ENCODE measurements at regions not wholly inside any gene's neighbourhood (a gene's known extent, or its start where the extent isn't known, plus 50 kb on each side); places are given as distances from the start of the nearest gene placed in this dataset.

GRCh38 chr18:46411191-46411828 lies 245.7 kb downstream of the LOXHD1 start:
- Histone ChIP-seq H3K36me3 (ENCODE audit: control insufficient read depth, insufficient read depth, low read length) (no peaks in the 10 kb centered on the region), H3K4me3 (ENCODE audit: low read depth in 2 of 2, low read length in 2 of 2) (no peak overlapping the region), H3K27me3 (ENCODE audit: control insufficient read depth, insufficient read depth, low read length) (no peaks in the 10 kb centered on the region), H3K27ac (ENCODE audit: low read length) (no peak overlapping the region), H3K4me1 (ENCODE audit: control insufficient read depth, insufficient read depth, low read length) (peaks cover 2% of the 10 kb centered on the region), H3K9me3 (ENCODE audit: control insufficient read depth, insufficient read depth, low read depth, low read length) (no peaks in the 10 kb centered on the region)
- TF ChIP-seq, protein P1, sequence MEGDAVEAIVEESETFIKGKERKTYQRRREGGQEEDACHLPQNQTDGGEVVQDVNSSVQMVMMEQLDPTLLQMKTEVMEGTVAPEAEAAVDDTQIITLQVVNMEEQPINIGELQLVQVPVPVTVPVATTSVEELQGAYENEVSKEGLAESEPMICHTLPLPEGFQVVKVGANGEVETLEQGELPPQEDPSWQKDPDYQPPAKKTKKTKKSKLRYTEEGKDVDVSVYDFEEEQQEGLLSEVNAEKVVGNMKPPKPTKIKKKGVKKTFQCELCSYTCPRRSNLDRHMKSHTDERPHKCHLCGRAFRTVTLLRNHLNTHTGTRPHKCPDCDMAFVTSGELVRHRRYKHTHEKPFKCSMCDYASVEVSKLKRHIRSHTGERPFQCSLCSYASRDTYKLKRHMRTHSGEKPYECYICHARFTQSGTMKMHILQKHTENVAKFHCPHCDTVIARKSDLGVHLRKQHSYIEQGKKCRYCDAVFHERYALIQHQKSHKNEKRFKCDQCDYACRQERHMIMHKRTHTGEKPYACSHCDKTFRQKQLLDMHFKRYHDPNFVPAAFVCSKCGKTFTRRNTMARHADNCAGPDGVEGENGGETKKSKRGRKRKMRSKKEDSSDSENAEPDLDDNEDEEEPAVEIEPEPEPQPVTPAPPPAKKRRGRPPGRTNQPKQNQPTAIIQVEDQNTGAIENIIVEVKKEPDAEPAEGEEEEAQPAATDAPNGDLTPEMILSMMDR (IDR thresholded peaks at IDR 0.05): no peak
- TF ChIP-seq, protein P2, sequence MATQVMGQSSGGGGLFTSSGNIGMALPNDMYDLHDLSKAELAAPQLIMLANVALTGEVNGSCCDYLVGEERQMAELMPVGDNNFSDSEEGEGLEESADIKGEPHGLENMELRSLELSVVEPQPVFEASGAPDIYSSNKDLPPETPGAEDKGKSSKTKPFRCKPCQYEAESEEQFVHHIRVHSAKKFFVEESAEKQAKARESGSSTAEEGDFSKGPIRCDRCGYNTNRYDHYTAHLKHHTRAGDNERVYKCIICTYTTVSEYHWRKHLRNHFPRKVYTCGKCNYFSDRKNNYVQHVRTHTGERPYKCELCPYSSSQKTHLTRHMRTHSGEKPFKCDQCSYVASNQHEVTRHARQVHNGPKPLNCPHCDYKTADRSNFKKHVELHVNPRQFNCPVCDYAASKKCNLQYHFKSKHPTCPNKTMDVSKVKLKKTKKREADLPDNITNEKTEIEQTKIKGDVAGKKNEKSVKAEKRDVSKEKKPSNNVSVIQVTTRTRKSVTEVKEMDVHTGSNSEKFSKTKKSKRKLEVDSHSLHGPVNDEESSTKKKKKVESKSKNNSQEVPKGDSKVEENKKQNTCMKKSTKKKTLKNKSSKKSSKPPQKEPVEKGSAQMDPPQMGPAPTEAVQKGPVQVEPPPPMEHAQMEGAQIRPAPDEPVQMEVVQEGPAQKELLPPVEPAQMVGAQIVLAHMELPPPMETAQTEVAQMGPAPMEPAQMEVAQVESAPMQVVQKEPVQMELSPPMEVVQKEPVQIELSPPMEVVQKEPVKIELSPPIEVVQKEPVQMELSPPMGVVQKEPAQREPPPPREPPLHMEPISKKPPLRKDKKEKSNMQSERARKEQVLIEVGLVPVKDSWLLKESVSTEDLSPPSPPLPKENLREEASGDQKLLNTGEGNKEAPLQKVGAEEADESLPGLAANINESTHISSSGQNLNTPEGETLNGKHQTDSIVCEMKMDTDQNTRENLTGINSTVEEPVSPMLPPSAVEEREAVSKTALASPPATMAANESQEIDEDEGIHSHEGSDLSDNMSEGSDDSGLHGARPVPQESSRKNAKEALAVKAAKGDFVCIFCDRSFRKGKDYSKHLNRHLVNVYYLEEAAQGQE (IDR thresholded peaks at IDR 0.05; ENCODE audit: insufficient read depth in 1 of 2, low read depth in 2 of 2, low read length in 1 of 2): no peak
- TF ChIP-seq SIN3A (IDR thresholded peaks at IDR 0.05; ENCODE audit: borderline replicate concordance, insufficient read depth, low read depth, low read length): no peak
- TF ChIP-seq POLR2AphosphoS5 (IDR thresholded peaks at IDR 0.05; ENCODE audit: low read depth, low read length): no peak
- TF ChIP-seq TCF7L2 (IDR thresholded peaks at IDR 0.05; ENCODE audit: low read depth, low read length): no peak
- ChIA-PET CTCF (no interaction called here), POLR2A (interaction anchor here (0.6 kb wide), 2 partner anchors 24 to 674 kb away, joined by 3 read pairs; no protein-coding TSS in a partner anchor)
- DNase-seq (ENCODE audit: low read depth, low spot score): no peak
- in situ Hi-C loops (cut with HindIII; ENCODE audit: low pct_unique_long_range_greater_than_20kb, low sequenced_read_pairs) (no loop called here), intact Hi-C loops (cut with micrococcal nuclease; ENCODE audit: unreplicated experiment) (no loop called here)
- ATAC-seq: no peak
- BruUV-seq (replicated peaks): no TSS peak

DNA sequence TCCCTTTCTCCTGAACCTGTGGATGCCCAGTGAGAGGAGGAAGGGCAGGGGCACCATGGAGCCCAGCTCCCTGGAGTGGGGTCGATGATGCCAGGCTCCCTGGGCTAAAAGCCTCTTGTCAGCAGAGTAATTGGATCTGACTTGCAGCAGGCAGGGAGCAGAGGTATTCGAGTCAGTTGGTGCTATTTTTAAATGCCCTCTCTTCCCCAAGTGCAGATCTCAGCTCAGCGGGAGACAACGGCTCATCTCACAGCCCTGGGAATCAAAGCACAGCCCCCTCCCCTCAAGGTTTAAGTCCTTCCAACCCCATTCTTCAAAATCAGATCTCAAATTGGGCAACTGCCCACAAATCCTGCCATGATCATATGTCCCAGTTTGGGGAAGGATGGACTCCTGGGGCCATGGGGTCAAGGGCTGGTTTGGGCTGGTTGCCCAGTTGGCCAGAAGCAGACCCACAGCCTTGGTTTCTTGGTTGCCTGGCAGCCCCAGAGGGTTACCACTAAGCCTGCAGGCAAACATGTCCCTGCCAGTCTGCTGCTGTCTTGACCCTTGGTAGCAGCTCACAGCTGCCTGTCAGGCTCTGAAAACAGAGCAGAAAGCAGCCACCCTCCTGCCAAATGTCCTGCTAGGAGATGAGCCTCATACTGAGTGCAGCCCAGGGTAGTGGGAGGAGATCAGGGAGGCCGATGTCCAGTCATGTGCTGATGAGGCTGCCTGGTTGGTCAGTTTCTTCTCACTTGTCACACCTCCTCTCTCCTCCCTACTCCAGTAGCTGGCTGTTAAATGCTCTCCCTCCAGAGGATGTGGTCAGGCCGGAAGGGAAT lies 244.9 kb downstream of the LOXHD1 start:
- intact Hi-C loops (cut with micrococcal nuclease; ENCODE audit: unreplicated experiment): no loop called here
- no peaks in the 10 kb centered on the region for H3K27me3 ChIP-seq (ENCODE audit: control insufficient read depth, insufficient read depth, low read length)
- H3K27ac ChIP-seq (ENCODE audit: low read length): no peak overlapping the region
- no peaks in the 10 kb centered on the region for H3K9me3 ChIP-seq (ENCODE audit: control insufficient read depth, insufficient read depth, low read depth, low read length)
- POLR2A ChIA-PET: interaction anchor here (0.6 kb wide), 1 partner anchor 674 kb away, joined by 3 read pairs; no protein-coding TSS in a partner anchor
- in situ Hi-C loops (cut with HindIII; ENCODE audit: low pct_unique_long_range_greater_than_20kb, low sequenced_read_pairs): no loop called here
- peak; percentile 64 for ATAC-seq
- CTCF ChIA-PET: no interaction called here
- H3K4me3 ChIP-seq (ENCODE audit: low read depth in 2 of 2, low read length in 2 of 2): no peak overlapping the region
- H3K4me1 ChIP-seq (ENCODE audit: control insufficient read depth, insufficient read depth, low read length): peaks cover 2% of the 10 kb centered on the region
- no peak for DNase-seq (ENCODE audit: low read depth, low spot score)
- TF ChIP-seq SIN3A (IDR thresholded peaks at IDR 0.05; ENCODE audit: borderline replicate concordance, insufficient read depth, low read depth, low read length): no peak
- TF ChIP-seq TCF7L2 (IDR thresholded peaks at IDR 0.05; ENCODE audit: low read depth, low read length): no peak
- TF ChIP-seq, protein P1 (IDR thresholded peaks at IDR 0.05): no peak
- TF ChIP-seq, protein P2 (IDR thresholded peaks at IDR 0.05; ENCODE audit: insufficient read depth in 1 of 2, low read depth in 2 of 2, low read length in 1 of 2): no peak
- no peak for TF ChIP-seq POLR2AphosphoS5 (IDR thresholded peaks at IDR 0.05; ENCODE audit: low read depth, low read length)
- H3K36me3 ChIP-seq (ENCODE audit: control insufficient read depth, insufficient read depth, low read length): no peaks in the 10 kb centered on the region
- no TSS peak for BruUV-seq (replicated peaks)

Measured in Panc1 (cell line).